ENCODE measurements at regions not wholly inside any gene's neighbourhood (a gene's known extent, or its start where the extent isn't known, plus 50 kb on each side); places are given as distances from the start of the nearest gene placed in this dataset.

GRCh38 chr6:167667204-167668018 lies 159.3 kb upstream of the AFDN start:
- TF ChIP-seq CTCF (IDR thresholded peaks at IDR 0.05) = no peak
- no peak for TF ChIP-seq POLR2A (IDR thresholded peaks at IDR 0.05)

All from thyroid gland (tissue), 4 donors.